ENCODE measurements at regions not wholly inside any gene's neighbourhood (a gene's known extent, or its start where the extent isn't known, plus 50 kb on each side); places are given as distances from the start of the nearest gene placed in this dataset.

- Histone ChIP-seq H3K4me3 (ENCODE audit: low read depth in 1 of 2, low read length in 2 of 2) (no peak overlapping the region), H3K4me2 (ENCODE audit: insufficient read depth, low read length) (no peak overlapping the region), H3K36me3 (ENCODE audit: insufficient read depth, low read length) (no peaks in the 10 kb centered on the region), H3K79me2 (ENCODE audit: insufficient read depth, low read length) (no peaks in the 10 kb centered on the region), H3K27ac (ENCODE audit: low read length) (no peak overlapping the region), H2AFZ (ENCODE audit: low read depth, low read length) (no peak overlapping the region), H3K27me3 (ENCODE audit: insufficient read depth, low read length, poor library complexity) (peaks cover 6% of the 10 kb centered on the region), H4K20me1 (ENCODE audit: insufficient read depth, low read length) (no peaks in the 10 kb centered on the region), H3K4me1 (ENCODE audit: insufficient read depth, low read length) (no peaks in the 10 kb centered on the region), H3K9ac (ENCODE audit: low read depth, low read length) (no peak overlapping the region), H3K9me3 (ENCODE audit: insufficient read depth, low read length, severe bottlenecking) (no peaks in the 10 kb centered on the region)
- DNase-seq (no peak), ATAC-seq (ENCODE audit: insufficient read depth, low read depth) (no peak)
- TF ChIP-seq EZH2 (IDR thresholded peaks at IDR 0.05; ENCODE audit: borderline replicate concordance, low read depth, low read length, severe bottlenecking) (no peak), CTCF (IDR thresholded peaks at IDR 0.05; ENCODE audit: borderline replicate concordance, extremely low read depth, low read length, poor library complexity, severe bottlenecking) (no peak)
Measured at GRCh38 chr11:130616573-130616972, 168.1 kb downstream of the ADAMTS15 start.

GRCh38 chr11:130617001-130617400 is 168.6 kb downstream of the ADAMTS15 start:
- no peak overlapping the region for H2AFZ ChIP-seq (ENCODE audit: low read depth, low read length)
- H3K79me2 ChIP-seq (ENCODE audit: insufficient read depth, low read length), result no peaks in the 10 kb centered on the region
- no peak overlapping the region for H3K4me2 ChIP-seq (ENCODE audit: insufficient read depth, low read length)
- no peak for TF ChIP-seq EZH2 (IDR thresholded peaks at IDR 0.05; ENCODE audit: borderline replicate concordance, low read depth, low read length, severe bottlenecking)
- no peak for TF ChIP-seq CTCF (IDR thresholded peaks at IDR 0.05; ENCODE audit: borderline replicate concordance, extremely low read depth, low read length, poor library complexity, severe bottlenecking)
- no peaks in the 10 kb centered on the region for H3K4me1 ChIP-seq (ENCODE audit: insufficient read depth, low read length)
- ATAC-seq (ENCODE audit: insufficient read depth, low read depth) (no peak), DNase-seq (no peak)
- H3K9me3 ChIP-seq (ENCODE audit: insufficient read depth, low read length, severe bottlenecking), result no peaks in the 10 kb centered on the region
- H3K9ac ChIP-seq (ENCODE audit: low read depth, low read length), result no peak overlapping the region
- peaks cover 6% of the 10 kb centered on the region for H3K27me3 ChIP-seq (ENCODE audit: insufficient read depth, low read length, poor library complexity)
- no peak overlapping the region for H3K4me3 ChIP-seq (ENCODE audit: low read depth in 1 of 2, low read length in 2 of 2)
- H3K36me3 ChIP-seq (ENCODE audit: insufficient read depth, low read length), result no peaks in the 10 kb centered on the region
- H4K20me1 ChIP-seq (ENCODE audit: insufficient read depth, low read length), result no peaks in the 10 kb centered on the region
- H3K27ac ChIP-seq (ENCODE audit: low read length), result no peak overlapping the region

GRCh38 chr11:130620548-130620947 is 172.1 kb downstream of the ADAMTS15 start:
- Histone ChIP-seq H3K9ac (ENCODE audit: low read depth, low read length) (no peak overlapping the region), H3K9me3 (ENCODE audit: insufficient read depth, low read length, severe bottlenecking) (no peaks in the 10 kb centered on the region), H3K27ac (ENCODE audit: low read length) (no peak overlapping the region), H3K27me3 (ENCODE audit: insufficient read depth, low read length, poor library complexity) (peaks cover 3% of the 10 kb centered on the region), H3K36me3 (ENCODE audit: insufficient read depth, low read length) (no peaks in the 10 kb centered on the region), H4K20me1 (ENCODE audit: insufficient read depth, low read length) (no peaks in the 10 kb centered on the region), H3K4me3 (ENCODE audit: low read depth in 1 of 2, low read length in 2 of 2) (no peak overlapping the region), H3K79me2 (ENCODE audit: insufficient read depth, low read length) (no peaks in the 10 kb centered on the region), H3K4me2 (ENCODE audit: insufficient read depth, low read length) (no peak overlapping the region), H3K4me1 (ENCODE audit: insufficient read depth, low read length) (no peaks in the 10 kb centered on the region), H2AFZ (ENCODE audit: low read depth, low read length) (no peak overlapping the region)
- DNase-seq (no peak), ATAC-seq (ENCODE audit: insufficient read depth, low read depth) (no peak)
- no peak for TF ChIP-seq CTCF (IDR thresholded peaks at IDR 0.05; ENCODE audit: borderline replicate concordance, extremely low read depth, low read length, poor library complexity, severe bottlenecking)
- TF ChIP-seq EZH2 (IDR thresholded peaks at IDR 0.05; ENCODE audit: borderline replicate concordance, low read depth, low read length, severe bottlenecking), result no peak

- no peak overlapping the region for H3K9ac ChIP-seq (ENCODE audit: low read depth, low read length)
- H3K9me3 ChIP-seq (ENCODE audit: insufficient read depth, low read length, severe bottlenecking), result no peaks in the 10 kb centered on the region
- no peaks in the 10 kb centered on the region for H4K20me1 ChIP-seq (ENCODE audit: insufficient read depth, low read length)
- DNase-seq (no peak), ATAC-seq (ENCODE audit: insufficient read depth, low read depth) (no peak)
- H3K4me3 ChIP-seq (ENCODE audit: low read depth in 1 of 2, low read length in 2 of 2), result no peak overlapping the region
- no peaks in the 10 kb centered on the region for H3K36me3 ChIP-seq (ENCODE audit: insufficient read depth, low read length)
- no peaks in the 10 kb centered on the region for H3K4me1 ChIP-seq (ENCODE audit: insufficient read depth, low read length)
- H3K79me2 ChIP-seq (ENCODE audit: insufficient read depth, low read length), result no peaks in the 10 kb centered on the region
- no peak overlapping the region for H3K27ac ChIP-seq (ENCODE audit: low read length)
- no peak overlapping the region for H3K4me2 ChIP-seq (ENCODE audit: insufficient read depth, low read length)
- no peaks in the 10 kb centered on the region for H3K27me3 ChIP-seq (ENCODE audit: insufficient read depth, low read length, poor library complexity)
- no peak for TF ChIP-seq EZH2 (IDR thresholded peaks at IDR 0.05; ENCODE audit: borderline replicate concordance, low read depth, low read length, severe bottlenecking)
- no peak for TF ChIP-seq CTCF (IDR thresholded peaks at IDR 0.05; ENCODE audit: borderline replicate concordance, extremely low read depth, low read length, poor library complexity, severe bottlenecking)
- no peak overlapping the region for H2AFZ ChIP-seq (ENCODE audit: low read depth, low read length)
Measured at GRCh38 chr11:130622141-130622542, 173.7 kb downstream of the ADAMTS15 start.
